ENCODE measurements at regions not wholly inside any gene's neighbourhood (a gene's known extent, or its start where the extent isn't known, plus 50 kb on each side); places are given as distances from the start of the nearest gene placed in this dataset.

DNA sequence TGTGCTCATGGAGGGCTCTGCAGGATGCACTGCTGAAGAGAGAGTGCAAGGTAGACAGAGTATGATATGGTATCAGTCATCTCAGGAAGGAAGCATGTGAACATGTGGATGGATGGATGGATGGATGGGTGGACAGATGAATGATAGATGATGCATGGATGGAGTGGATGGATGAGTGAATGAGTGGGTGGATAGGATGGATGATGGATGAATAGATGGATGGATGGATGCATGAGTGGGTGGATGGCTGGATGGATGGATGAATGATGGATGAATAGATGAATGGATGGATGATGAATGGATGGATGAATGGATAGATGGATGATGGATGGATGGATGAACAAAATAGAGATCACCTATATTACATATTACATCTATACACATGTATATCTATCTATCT lies 341.3 kb downstream of the DRD1 start:
- no peak for TF ChIP-seq CTCF (IDR thresholded peaks at IDR 0.05; ENCODE audit: low read depth, low read length, poor library complexity, severe bottlenecking)
- TF ChIP-seq EZH2phosphoT487 (IDR thresholded peaks at IDR 0.05; ENCODE audit: borderline replicate concordance, low read length): no peak

Measured in DOHH2 (cell line).